SK-N-SH (cell line): ENCODE measurements at regions not wholly inside any gene's neighbourhood (a gene's known extent, or its start where the extent isn't known, plus 50 kb on each side); places are given as distances from the start of the nearest gene placed in this dataset.

ENCODE experiments used
- CHD2 ChIP-seq: fragments of 150-350 bp; IDR thresholded peaks from 2 replicates; pipeline ENCODE4 v1.6.1; 2018; ENCODE audit warnings: low read length; ENCODE audit not compliant: partially characterized antibody
- CTCF ChIP-seq: fragments of 200-600 bp; sonication (generic); IDR thresholded peaks from 2 replicates; pipeline ENCODE4 v1.6.1; 2017; ENCODE audit warnings: antibody characterized with exemption, mild to moderate bottlenecking, moderate library complexity
- ELF1 ChIP-seq: IDR thresholded peaks from 2 replicates; pipeline ENCODE4 v1.4.0; 2012
- EZH2phosphoT487 ChIP-seq: fragments of 200-600 bp; sonication (generic); IDR thresholded peaks from 2 replicates; pipeline ENCODE4 v1.6.1; 2017; ENCODE audit warnings: low read depth, mixed run types, mild to moderate bottlenecking, antibody characterized with exemption, moderate library complexity, borderline replicate concordance
- FOXM1 ChIP-seq: IDR thresholded peaks from 2 replicates; pipeline ENCODE4 v1.4.0; 2012; ENCODE audit warnings: low read depth, mild to moderate bottlenecking
- IRF3 ChIP-seq: fragments of 150-350 bp; IDR thresholded peaks from 2 replicates; pipeline ENCODE4 v1.6.1; 2016; ENCODE audit warnings: mild to moderate bottlenecking, low read depth, low read length
- NFIC ChIP-seq: IDR thresholded peaks from 2 replicates; pipeline ENCODE4 v1.4.0; 2012; ENCODE audit warnings: borderline replicate concordance
- RAD21 ChIP-seq: IDR thresholded peaks from 2 replicates; pipeline ENCODE4 v1.6.1; 2012; ENCODE audit warnings: mild to moderate bottlenecking, low read length
- REST ChIP-seq: IDR thresholded peaks from 2 replicates; pipeline ENCODE4 v1.6.1; 2012; ENCODE audit warnings: mild to moderate bottlenecking, low read depth, low read length, moderate library complexity
- TF ChIP-seq, protein P1 (sequence below): fragments of 150-350 bp; IDR thresholded peaks from 2 replicates; pipeline ENCODE4 v1.6.1; 2017; ENCODE audit warnings: antibody characterized with exemption, low read length, low read depth, borderline replicate concordance

- TF ChIP-seq NFIC = no peak
- TF ChIP-seq, protein P1, sequence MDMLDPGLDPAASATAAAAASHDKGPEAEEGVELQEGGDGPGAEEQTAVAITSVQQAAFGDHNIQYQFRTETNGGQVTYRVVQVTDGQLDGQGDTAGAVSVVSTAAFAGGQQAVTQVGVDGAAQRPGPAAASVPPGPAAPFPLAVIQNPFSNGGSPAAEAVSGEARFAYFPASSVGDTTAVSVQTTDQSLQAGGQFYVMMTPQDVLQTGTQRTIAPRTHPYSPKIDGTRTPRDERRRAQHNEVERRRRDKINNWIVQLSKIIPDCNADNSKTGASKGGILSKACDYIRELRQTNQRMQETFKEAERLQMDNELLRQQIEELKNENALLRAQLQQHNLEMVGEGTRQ = no peak
- TF ChIP-seq CTCF = no peak
- TF ChIP-seq CHD2 = no peak
- TF ChIP-seq IRF3 = no peak
- TF ChIP-seq FOXM1 = no peak
- no peak for TF ChIP-seq ELF1
- no peak for TF ChIP-seq EZH2phosphoT487
- no peak for TF ChIP-seq REST
- TF ChIP-seq RAD21 = no peak
These were observed 1927.6 kb upstream of the IGFBP7 start for GRCh38 chr4:59037812-59038211.
